WTC11 (cell line): ENCODE measurements at regions not wholly inside any gene's neighbourhood (a gene's known extent, or its start where the extent isn't known, plus 50 kb on each side); places are given as distances from the start of the nearest gene placed in this dataset.

Experiments used
- ATAC-seq: fragments of 200-7000 bp; cut with Tn5 transposase; 2 replicates; pipeline ENCODE4 v1.10.0; 2021; ENCODE audit warnings: mild to moderate bottlenecking, moderate library complexity
- CTCF ChIA-PET: fragments of 300-600 bp; sonication (Branson Sonifier 250); formaldehyde crosslinking; loops from one replicate; lab custom pipeline; 2021; ENCODE audit warnings: antibody characterized with exemption; lab: Charles Lee
- POLR2A ChIA-PET: fragments of 350-600 bp; sonication (Branson Sonifier 250); formaldehyde crosslinking; loops from one replicate; lab custom pipeline; 2021; ENCODE audit warnings: antibody characterized with exemption; lab: Charles Lee
- DNase-seq: peaks from one replicate; pipeline ENCODE4 v3.0.0; 2021; ENCODE audit warnings: low spot score
- H3K27ac Mint-ChIP-seq: 2 replicates; pipeline ENCODE4 v1.8.0; 2021; ENCODE audit warnings: mixed read lengths
- H3K27me3 Mint-ChIP-seq: 2 replicates; pipeline ENCODE4 v1.8.0; 2021; ENCODE audit warnings: low read depth, mild to moderate bottlenecking, moderate library complexity, mixed read lengths
- H3K36me3 Mint-ChIP-seq: 2 replicates; pipeline ENCODE4 v1.8.0; 2021; ENCODE audit warnings: mixed read lengths
- H3K4me1 Mint-ChIP-seq: 2 replicates; pipeline ENCODE4 v1.8.0; 2022; ENCODE audit warnings: mixed read lengths
- H3K4me3 Mint-ChIP-seq: 2 replicates; pipeline ENCODE4 v1.8.0; 2021; ENCODE audit warnings: mild to moderate bottlenecking, moderate library complexity, mixed read lengths
- H3K9me3 Mint-ChIP-seq: 2 replicates; pipeline ENCODE4 v1.8.0; 2021; ENCODE audit warnings: mixed read lengths
- CDX4 ChIP-seq: fragments of 250-450 bp; sonication (Bioruptor Pico); IDR thresholded peaks from 2 replicates; pipeline ENCODE4 v1.9.0; 2021; ENCODE audit warnings: moderate library complexity, mild to moderate bottlenecking, inconsistent platforms, borderline replicate concordance
- EMX1 ChIP-seq: fragments of 250-450 bp; sonication (Bioruptor Pico); IDR thresholded peaks from 2 replicates; pipeline ENCODE4 v1.8.0; 2021; ENCODE audit warnings: mild to moderate bottlenecking
- ERG ChIP-seq: fragments of 250-450 bp; sonication (Bioruptor Pico); IDR thresholded peaks from 2 replicates; pipeline ENCODE4 v1.8.0; 2021; ENCODE audit warnings: mild to moderate bottlenecking
- ESRRA ChIP-seq: sonication (generic); formaldehyde crosslinking; IDR thresholded peaks from 2 replicates; pipeline ENCODE4 v1.8.1; 2022; ENCODE audit warnings: mild to moderate bottlenecking, missing genetic modification reagents, borderline replicate concordance
- ETV6 ChIP-seq: sonication (generic); formaldehyde crosslinking; IDR thresholded peaks from 2 replicates; pipeline ENCODE4 v1.8.1; 2022; ENCODE audit warnings: mild to moderate bottlenecking, missing genetic modification reagents
- GRHL2 ChIP-seq: fragments of 250-450 bp; sonication (Bioruptor Pico); IDR thresholded peaks from 2 replicates; pipeline ENCODE4 v1.8.0; 2022; ENCODE audit warnings: mild to moderate bottlenecking, moderate library complexity; ENCODE audit not compliant: insufficient replicate concordance, severe bottlenecking
- NR1H2 ChIP-seq: sonication (generic); formaldehyde crosslinking; IDR thresholded peaks from 2 replicates; pipeline ENCODE4 v1.9.0; 2021; ENCODE audit warnings: mild to moderate bottlenecking, moderate library complexity, missing genetic modification reagents
- TCF7 ChIP-seq: sonication (generic); formaldehyde crosslinking; IDR thresholded peaks from 2 replicates; pipeline ENCODE4 v1.8.0; 2022; ENCODE audit warnings: mild to moderate bottlenecking, low read depth, missing genetic modification reagents, moderate library complexity
- USF2 ChIP-seq: sonication (generic); formaldehyde crosslinking; IDR thresholded peaks from 2 replicates; pipeline ENCODE4 v1.8.1; 2023; ENCODE audit warnings: mild to moderate bottlenecking, missing genetic modification reagents, moderate library complexity
- ZBTB21 ChIP-seq: sonication (generic); formaldehyde crosslinking; IDR thresholded peaks from 2 replicates; pipeline ENCODE4 v1.8.1; 2023; ENCODE audit warnings: mild to moderate bottlenecking, missing genetic modification reagents, borderline replicate concordance
- ZBTB43 ChIP-seq: sonication (generic); formaldehyde crosslinking; IDR thresholded peaks from 2 replicates; pipeline ENCODE4 v1.8.1; 2023; ENCODE audit warnings: mild to moderate bottlenecking, missing genetic modification reagents
- ZMAT4 ChIP-seq: fragments of 250-450 bp; sonication (Bioruptor Pico); IDR thresholded peaks from 2 replicates; pipeline ENCODE4 v1.9.0; 2021; ENCODE audit warnings: mild to moderate bottlenecking
- ZNF671 ChIP-seq: fragments of 250-450 bp; sonication (Bioruptor Pico); IDR thresholded peaks from 2 replicates; pipeline ENCODE4 v1.8.0; 2021; ENCODE audit warnings: mild to moderate bottlenecking
- TF ChIP-seq, protein P1 (sequence below): fragments of 250-450 bp; sonication (Bioruptor Pico); IDR thresholded peaks from 2 replicates; pipeline ENCODE4 v1.9.0; 2021; ENCODE audit warnings: mild to moderate bottlenecking
- TF ChIP-seq, protein P2 (sequence below): sonication (generic); formaldehyde crosslinking; IDR thresholded peaks from 2 replicates; pipeline ENCODE4 v1.8.1; 2022; ENCODE audit warnings: missing genetic modification reagents, borderline replicate concordance
- TF ChIP-seq, protein P3 (sequence below): fragments of 250-450 bp; sonication (Bioruptor Pico); IDR thresholded peaks from 2 replicates; pipeline ENCODE4 v2.1.2; 2022; ENCODE audit warnings: mild to moderate bottlenecking, moderate library complexity
- TF ChIP-seq, protein P4 (sequence below): sonication (generic); formaldehyde crosslinking; IDR thresholded peaks from 2 replicates; pipeline ENCODE4 v1.8.0; 2023; ENCODE audit warnings: missing genetic modification reagents, mild to moderate bottlenecking, borderline replicate concordance

DNA sequence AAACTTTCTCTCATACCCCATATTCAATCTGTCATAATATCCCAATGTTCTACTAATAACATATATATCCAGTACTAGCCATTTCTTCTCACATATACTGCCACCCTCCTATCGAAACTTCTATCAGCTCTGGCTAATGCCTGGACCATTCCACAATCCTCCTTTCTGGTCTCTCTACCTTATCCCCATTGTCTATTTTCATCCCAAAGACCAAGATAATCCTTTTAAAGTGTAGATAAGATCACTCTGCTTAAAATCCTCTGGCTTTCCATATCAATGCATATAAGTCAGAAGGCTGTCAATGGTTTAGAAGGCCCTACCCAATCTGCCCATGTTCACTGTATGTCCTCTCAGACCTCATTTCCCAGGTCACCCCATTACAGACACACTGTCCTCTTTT, 229.6 kb downstream of the ZEB2 start:
- no peaks in the 10 kb centered on the region for H3K27me3 Mint-ChIP-seq
- ChIA-PET CTCF (no interaction called here), POLR2A (no interaction called here)
- no peak overlapping the region for H3K4me3 Mint-ChIP-seq
- DNase-seq (no peak), ATAC-seq (no peak)
- H3K9me3 Mint-ChIP-seq = peaks cover 12% of the 10 kb centered on the region
- H3K4me1 Mint-ChIP-seq = peaks cover 6% of the 10 kb centered on the region
- TF ChIP-seq ZNF671 (CRISPR knock-in tag) = no peak
- no peak for TF ChIP-seq ERG (CRISPR knock-in tag)
- TF ChIP-seq CDX4 (CRISPR knock-in tag) = no peak
- TF ChIP-seq, protein P1, sequence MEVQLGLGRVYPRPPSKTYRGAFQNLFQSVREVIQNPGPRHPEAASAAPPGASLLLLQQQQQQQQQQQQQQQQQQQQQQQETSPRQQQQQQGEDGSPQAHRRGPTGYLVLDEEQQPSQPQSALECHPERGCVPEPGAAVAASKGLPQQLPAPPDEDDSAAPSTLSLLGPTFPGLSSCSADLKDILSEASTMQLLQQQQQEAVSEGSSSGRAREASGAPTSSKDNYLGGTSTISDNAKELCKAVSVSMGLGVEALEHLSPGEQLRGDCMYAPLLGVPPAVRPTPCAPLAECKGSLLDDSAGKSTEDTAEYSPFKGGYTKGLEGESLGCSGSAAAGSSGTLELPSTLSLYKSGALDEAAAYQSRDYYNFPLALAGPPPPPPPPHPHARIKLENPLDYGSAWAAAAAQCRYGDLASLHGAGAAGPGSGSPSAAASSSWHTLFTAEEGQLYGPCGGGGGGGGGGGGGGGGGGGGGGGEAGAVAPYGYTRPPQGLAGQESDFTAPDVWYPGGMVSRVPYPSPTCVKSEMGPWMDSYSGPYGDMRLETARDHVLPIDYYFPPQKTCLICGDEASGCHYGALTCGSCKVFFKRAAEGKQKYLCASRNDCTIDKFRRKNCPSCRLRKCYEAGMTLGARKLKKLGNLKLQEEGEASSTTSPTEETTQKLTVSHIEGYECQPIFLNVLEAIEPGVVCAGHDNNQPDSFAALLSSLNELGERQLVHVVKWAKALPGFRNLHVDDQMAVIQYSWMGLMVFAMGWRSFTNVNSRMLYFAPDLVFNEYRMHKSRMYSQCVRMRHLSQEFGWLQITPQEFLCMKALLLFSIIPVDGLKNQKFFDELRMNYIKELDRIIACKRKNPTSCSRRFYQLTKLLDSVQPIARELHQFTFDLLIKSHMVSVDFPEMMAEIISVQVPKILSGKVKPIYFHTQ = no peak
- TF ChIP-seq ETV6 (CRISPR knock-in tag) = no peak
- TF ChIP-seq, protein P2, sequence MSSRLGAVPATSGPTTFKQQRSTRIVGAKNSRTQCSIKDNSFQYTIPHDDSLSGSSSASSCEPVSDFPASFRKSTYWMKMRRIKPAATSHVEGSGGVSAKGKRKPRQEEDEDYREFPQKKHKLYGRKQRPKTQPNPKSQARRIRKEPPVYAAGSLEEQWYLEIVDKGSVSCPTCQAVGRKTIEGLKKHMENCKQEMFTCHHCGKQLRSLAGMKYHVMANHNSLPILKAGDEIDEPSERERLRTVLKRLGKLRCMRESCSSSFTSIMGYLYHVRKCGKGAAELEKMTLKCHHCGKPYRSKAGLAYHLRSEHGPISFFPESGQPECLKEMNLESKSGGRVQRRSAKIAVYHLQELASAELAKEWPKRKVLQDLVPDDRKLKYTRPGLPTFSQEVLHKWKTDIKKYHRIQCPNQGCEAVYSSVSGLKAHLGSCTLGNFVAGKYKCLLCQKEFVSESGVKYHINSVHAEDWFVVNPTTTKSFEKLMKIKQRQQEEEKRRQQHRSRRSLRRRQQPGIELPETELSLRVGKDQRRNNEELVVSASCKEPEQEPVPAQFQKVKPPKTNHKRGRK (CRISPR knock-in tag) = no peak
- no peak for TF ChIP-seq ZBTB43 (CRISPR knock-in tag)
- no peak for TF ChIP-seq ZBTB21 (CRISPR knock-in tag)
- no peak for TF ChIP-seq USF2 (CRISPR knock-in tag)
- TF ChIP-seq, protein P3, sequence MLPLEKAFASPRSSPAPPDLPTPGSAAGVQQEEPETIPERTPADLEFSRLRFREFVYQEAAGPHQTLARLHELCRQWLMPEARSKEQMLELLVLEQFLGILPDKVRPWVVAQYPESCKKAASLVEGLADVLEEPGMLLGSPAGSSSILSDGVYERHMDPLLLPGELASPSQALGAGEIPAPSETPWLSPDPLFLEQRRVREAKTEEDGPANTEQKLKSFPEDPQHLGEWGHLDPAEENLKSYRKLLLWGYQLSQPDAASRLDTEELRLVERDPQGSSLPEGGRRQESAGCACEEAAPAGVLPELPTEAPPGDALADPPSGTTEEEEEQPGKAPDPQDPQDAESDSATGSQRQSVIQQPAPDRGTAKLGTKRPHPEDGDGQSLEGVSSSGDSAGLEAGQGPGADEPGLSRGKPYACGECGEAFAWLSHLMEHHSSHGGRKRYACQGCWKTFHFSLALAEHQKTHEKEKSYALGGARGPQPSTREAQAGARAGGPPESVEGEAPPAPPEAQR (CRISPR knock-in tag) = no peak
- no peak for TF ChIP-seq NR1H2
- TF ChIP-seq ESRRA (CRISPR knock-in tag) = no peak
- TF ChIP-seq EMX1 (CRISPR knock-in tag) = no peak
- no peak for TF ChIP-seq GRHL2
- TF ChIP-seq ZMAT4 (CRISPR knock-in tag) = no peak
- TF ChIP-seq TCF7 = no peak
- TF ChIP-seq, protein P4, sequence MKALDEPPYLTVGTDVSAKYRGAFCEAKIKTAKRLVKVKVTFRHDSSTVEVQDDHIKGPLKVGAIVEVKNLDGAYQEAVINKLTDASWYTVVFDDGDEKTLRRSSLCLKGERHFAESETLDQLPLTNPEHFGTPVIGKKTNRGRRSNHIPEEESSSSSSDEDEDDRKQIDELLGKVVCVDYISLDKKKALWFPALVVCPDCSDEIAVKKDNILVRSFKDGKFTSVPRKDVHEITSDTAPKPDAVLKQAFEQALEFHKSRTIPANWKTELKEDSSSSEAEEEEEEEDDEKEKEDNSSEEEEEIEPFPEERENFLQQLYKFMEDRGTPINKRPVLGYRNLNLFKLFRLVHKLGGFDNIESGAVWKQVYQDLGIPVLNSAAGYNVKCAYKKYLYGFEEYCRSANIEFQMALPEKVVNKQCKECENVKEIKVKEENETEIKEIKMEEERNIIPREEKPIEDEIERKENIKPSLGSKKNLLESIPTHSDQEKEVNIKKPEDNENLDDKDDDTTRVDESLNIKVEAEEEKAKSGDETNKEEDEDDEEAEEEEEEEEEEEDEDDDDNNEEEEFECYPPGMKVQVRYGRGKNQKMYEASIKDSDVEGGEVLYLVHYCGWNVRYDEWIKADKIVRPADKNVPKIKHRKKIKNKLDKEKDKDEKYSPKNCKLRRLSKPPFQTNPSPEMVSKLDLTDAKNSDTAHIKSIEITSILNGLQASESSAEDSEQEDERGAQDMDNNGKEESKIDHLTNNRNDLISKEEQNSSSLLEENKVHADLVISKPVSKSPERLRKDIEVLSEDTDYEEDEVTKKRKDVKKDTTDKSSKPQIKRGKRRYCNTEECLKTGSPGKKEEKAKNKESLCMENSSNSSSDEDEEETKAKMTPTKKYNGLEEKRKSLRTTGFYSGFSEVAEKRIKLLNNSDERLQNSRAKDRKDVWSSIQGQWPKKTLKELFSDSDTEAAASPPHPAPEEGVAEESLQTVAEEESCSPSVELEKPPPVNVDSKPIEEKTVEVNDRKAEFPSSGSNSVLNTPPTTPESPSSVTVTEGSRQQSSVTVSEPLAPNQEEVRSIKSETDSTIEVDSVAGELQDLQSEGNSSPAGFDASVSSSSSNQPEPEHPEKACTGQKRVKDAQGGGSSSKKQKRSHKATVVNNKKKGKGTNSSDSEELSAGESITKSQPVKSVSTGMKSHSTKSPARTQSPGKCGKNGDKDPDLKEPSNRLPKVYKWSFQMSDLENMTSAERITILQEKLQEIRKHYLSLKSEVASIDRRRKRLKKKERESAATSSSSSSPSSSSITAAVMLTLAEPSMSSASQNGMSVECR (CRISPR knock-in tag) = no peak
- 0 out of 2 replicates have a peak, but pooled peaks cover 10% of the 10 kb centered on the region for H3K36me3 Mint-ChIP-seq
- H3K27ac Mint-ChIP-seq = no peak overlapping the region
